ENCODE measurements at regions not wholly inside any gene's neighbourhood (a gene's known extent, or its start where the extent isn't known, plus 50 kb on each side); places are given as distances from the start of the nearest gene placed in this dataset.

DNA sequence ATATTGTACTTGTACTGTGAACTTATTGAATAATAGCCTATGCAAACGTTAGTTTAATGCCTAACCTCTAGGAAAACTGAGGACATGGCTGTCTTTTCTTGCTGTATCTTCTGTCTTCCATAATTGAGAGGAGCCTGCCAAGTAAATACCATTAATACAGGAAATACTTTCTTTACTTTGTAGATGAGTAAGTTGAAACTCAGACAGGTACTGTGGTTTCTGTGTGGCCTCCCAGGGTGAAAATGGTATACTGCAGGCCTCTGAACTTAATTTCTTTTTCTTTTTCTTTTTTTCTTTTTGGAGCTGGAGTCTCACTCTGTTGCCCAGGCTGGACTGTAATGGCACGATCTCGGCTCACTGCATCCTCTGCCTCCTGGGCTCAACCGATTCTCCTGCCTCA lies 208.8 kb upstream of the ADGRL4 start (continued):
- TF ChIP-seq, protein P1, sequence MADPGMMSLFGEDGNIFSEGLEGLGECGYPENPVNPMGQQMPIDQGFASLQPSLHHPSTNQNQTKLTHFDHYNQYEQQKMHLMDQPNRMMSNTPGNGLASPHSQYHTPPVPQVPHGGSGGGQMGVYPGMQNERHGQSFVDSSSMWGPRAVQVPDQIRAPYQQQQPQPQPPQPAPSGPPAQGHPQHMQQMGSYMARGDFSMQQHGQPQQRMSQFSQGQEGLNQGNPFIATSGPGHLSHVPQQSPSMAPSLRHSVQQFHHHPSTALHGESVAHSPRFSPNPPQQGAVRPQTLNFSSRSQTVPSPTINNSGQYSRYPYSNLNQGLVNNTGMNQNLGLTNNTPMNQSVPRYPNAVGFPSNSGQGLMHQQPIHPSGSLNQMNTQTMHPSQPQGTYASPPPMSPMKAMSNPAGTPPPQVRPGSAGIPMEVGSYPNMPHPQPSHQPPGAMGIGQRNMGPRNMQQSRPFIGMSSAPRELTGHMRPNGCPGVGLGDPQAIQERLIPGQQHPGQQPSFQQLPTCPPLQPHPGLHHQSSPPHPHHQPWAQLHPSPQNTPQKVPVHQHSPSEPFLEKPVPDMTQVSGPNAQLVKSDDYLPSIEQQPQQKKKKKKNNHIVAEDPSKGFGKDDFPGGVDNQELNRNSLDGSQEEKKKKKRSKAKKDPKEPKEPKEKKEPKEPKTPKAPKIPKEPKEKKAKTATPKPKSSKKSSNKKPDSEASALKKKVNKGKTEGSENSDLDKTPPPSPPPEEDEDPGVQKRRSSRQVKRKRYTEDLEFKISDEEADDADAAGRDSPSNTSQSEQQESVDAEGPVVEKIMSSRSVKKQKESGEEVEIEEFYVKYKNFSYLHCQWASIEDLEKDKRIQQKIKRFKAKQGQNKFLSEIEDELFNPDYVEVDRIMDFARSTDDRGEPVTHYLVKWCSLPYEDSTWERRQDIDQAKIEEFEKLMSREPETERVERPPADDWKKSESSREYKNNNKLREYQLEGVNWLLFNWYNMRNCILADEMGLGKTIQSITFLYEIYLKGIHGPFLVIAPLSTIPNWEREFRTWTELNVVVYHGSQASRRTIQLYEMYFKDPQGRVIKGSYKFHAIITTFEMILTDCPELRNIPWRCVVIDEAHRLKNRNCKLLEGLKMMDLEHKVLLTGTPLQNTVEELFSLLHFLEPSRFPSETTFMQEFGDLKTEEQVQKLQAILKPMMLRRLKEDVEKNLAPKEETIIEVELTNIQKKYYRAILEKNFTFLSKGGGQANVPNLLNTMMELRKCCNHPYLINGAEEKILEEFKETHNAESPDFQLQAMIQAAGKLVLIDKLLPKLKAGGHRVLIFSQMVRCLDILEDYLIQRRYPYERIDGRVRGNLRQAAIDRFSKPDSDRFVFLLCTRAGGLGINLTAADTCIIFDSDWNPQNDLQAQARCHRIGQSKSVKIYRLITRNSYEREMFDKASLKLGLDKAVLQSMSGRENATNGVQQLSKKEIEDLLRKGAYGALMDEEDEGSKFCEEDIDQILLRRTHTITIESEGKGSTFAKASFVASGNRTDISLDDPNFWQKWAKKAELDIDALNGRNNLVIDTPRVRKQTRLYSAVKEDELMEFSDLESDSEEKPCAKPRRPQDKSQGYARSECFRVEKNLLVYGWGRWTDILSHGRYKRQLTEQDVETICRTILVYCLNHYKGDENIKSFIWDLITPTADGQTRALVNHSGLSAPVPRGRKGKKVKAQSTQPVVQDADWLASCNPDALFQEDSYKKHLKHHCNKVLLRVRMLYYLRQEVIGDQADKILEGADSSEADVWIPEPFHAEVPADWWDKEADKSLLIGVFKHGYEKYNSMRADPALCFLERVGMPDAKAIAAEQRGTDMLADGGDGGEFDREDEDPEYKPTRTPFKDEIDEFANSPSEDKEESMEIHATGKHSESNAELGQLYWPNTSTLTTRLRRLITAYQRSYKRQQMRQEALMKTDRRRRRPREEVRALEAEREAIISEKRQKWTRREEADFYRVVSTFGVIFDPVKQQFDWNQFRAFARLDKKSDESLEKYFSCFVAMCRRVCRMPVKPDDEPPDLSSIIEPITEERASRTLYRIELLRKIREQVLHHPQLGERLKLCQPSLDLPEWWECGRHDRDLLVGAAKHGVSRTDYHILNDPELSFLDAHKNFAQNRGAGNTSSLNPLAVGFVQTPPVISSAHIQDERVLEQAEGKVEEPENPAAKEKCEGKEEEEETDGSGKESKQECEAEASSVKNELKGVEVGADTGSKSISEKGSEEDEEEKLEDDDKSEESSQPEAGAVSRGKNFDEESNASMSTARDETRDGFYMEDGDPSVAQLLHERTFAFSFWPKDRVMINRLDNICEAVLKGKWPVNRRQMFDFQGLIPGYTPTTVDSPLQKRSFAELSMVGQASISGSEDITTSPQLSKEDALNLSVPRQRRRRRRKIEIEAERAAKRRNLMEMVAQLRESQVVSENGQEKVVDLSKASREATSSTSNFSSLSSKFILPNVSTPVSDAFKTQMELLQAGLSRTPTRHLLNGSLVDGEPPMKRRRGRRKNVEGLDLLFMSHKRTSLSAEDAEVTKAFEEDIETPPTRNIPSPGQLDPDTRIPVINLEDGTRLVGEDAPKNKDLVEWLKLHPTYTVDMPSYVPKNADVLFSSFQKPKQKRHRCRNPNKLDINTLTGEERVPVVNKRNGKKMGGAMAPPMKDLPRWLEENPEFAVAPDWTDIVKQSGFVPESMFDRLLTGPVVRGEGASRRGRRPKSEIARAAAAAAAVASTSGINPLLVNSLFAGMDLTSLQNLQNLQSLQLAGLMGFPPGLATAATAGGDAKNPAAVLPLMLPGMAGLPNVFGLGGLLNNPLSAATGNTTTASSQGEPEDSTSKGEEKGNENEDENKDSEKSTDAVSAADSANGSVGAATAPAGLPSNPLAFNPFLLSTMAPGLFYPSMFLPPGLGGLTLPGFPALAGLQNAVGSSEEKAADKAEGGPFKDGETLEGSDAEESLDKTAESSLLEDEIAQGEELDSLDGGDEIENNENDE (IDR thresholded peaks at IDR 0.05; ENCODE audit: insufficient replicate concordance, low read length), result no peak
- no peak for TF ChIP-seq RFX5 (IDR thresholded peaks at IDR 0.05; ENCODE audit: borderline replicate concordance, low read depth, low read length)
- no peak for TF ChIP-seq SP2 (IDR thresholded peaks at IDR 0.05; ENCODE audit: low read length)
- no peak for TF ChIP-seq CBX5 (IDR thresholded peaks at IDR 0.05; ENCODE audit: low read depth, low read length)
- TF ChIP-seq, protein P2, sequence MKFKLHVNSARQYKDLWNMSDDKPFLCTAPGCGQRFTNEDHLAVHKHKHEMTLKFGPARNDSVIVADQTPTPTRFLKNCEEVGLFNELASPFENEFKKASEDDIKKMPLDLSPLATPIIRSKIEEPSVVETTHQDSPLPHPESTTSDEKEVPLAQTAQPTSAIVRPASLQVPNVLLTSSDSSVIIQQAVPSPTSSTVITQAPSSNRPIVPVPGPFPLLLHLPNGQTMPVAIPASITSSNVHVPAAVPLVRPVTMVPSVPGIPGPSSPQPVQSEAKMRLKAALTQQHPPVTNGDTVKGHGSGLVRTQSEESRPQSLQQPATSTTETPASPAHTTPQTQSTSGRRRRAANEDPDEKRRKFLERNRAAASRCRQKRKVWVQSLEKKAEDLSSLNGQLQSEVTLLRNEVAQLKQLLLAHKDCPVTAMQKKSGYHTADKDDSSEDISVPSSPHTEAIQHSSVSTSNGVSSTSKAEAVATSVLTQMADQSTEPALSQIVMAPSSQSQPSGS (IDR thresholded peaks at IDR 0.05; ENCODE audit: low read length), result no peak
- TF ChIP-seq TEAD4 (IDR thresholded peaks at IDR 0.05; ENCODE audit: low read depth, low read length), result no peak
- TF ChIP-seq KDM4A (IDR thresholded peaks at IDR 0.05; ENCODE audit: low read depth, low read length, severe bottlenecking), result no peak
- no peak for TF ChIP-seq PHF8 (conservative IDR thresholded peaks at IDR 0.05; ENCODE audit: low read depth, low read length)
- no peak for TF ChIP-seq TCF12 (IDR thresholded peaks at IDR 0.05; ENCODE audit: low read depth, low read length)
- TF ChIP-seq BRCA1 (IDR thresholded peaks at IDR 0.05; ENCODE audit: low read depth, low read length), result no peak
- no peak for TF ChIP-seq TBP (IDR thresholded peaks at IDR 0.05; ENCODE audit: low read depth, low read length)

Data from H1 (cell line).